KMS-11 (cell line): ENCODE measurements at regions not wholly inside any gene's neighbourhood (a gene's known extent, or its start where the extent isn't known, plus 50 kb on each side); places are given as distances from the start of the nearest gene placed in this dataset.

ENCODE experiments used
- H2AFZ ChIP-seq: fragments of 200-600 bp; sonication (generic); 2 replicates; pipeline ENCODE4 v1.6.1; 2016; ENCODE audit warnings: antibody characterized with exemption, mixed run types, low read depth
- H3K27ac ChIP-seq: fragments of 200-600 bp; sonication (generic); 2 replicates; pipeline ENCODE4 v1.6.1; 2016; ENCODE audit warnings: mild to moderate bottlenecking, mixed run types
- H3K27me3 ChIP-seq: fragments of 200-600 bp; sonication (generic); 2 replicates; pipeline ENCODE4 v1.6.1; 2017; ENCODE audit warnings: mild to moderate bottlenecking, low read depth, mixed run types, moderate library complexity; ENCODE audit not compliant: insufficient read depth
- H3K36me3 ChIP-seq: fragments of 200-600 bp; sonication (generic); 2 replicates; pipeline ENCODE4 v1.6.1; 2017; ENCODE audit warnings: mild to moderate bottlenecking, mixed run types; ENCODE audit not compliant: insufficient read depth
- H3K4me1 ChIP-seq: fragments of 200-600 bp; sonication (generic); 2 replicates; pipeline ENCODE4 v1.6.1; 2016; ENCODE audit warnings: mild to moderate bottlenecking, low read depth, mixed run types; ENCODE audit not compliant: poor library complexity, severe bottlenecking
- H3K4me2 ChIP-seq: fragments of 200-600 bp; sonication (generic); 2 replicates; pipeline ENCODE4 v1.7.0; 2016; ENCODE audit warnings: mild to moderate bottlenecking, mixed run types
- H3K4me3 ChIP-seq: fragments of 200-600 bp; sonication (generic); IDR thresholded peaks from 2 replicates; pipeline ENCODE4 v1.6.1; 2017; ENCODE audit warnings: low read depth, low read length, mixed read lengths; ENCODE audit not compliant: insufficient read depth
- H3K79me2 ChIP-seq: fragments of 200-600 bp; sonication (generic); 2 replicates; pipeline ENCODE4 v1.6.1; 2016; ENCODE audit warnings: low read depth, mixed run types; ENCODE audit not compliant: insufficient read depth
- H3K9ac ChIP-seq: fragments of 200-600 bp; sonication (generic); 2 replicates; pipeline ENCODE4 v1.6.1; 2016; ENCODE audit warnings: mild to moderate bottlenecking, mixed run types
- H4K20me1 ChIP-seq: fragments of 200-600 bp; sonication (generic); 2 replicates; pipeline ENCODE4 v1.6.1; 2016; ENCODE audit warnings: mild to moderate bottlenecking, mixed run types; ENCODE audit not compliant: insufficient read depth
- TF ChIP-seq, protein P1 (sequence below): fragments of 200-600 bp; sonication (generic); conservative IDR thresholded peaks from 2 replicates; pipeline ENCODE4 v1.6.1; 2017; ENCODE audit warnings: low read depth, mild to moderate bottlenecking, antibody characterized with exemption, low read length, moderate library complexity, mixed read lengths

DNA sequence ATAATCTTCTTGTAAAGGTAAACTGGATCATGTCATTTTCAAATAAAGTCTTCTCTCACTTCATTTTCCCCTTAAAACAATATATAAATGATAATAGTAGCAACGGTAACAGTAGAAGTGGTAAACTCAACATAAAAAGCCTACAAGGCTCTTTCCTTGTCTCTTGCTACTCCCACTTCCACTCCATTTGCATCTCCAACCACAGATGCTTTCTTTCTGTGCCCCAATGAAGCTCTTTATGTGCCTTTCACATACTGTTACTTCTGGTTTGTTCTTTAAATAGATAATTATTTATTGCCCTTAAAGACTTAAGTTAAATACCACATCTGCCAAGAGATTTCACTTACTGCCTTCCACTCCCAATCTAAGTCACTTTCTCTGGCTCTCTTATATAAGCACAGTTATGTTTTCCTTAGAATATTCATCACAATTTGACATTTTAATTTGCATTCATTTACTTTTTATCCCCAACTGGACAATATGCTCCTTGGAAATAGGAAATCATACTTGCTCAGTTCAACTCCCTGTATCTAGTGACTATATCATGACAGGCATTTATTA is 149.9 kb downstream of the CRPPA start:
- Histone ChIP-seq H2AFZ (no peak overlapping the region), H3K4me2 (no peak overlapping the region), H4K20me1 (no peaks in the 10 kb centered on the region), H3K9ac (no peak overlapping the region), H3K36me3 (no peaks in the 10 kb centered on the region), H3K4me3 (no peak overlapping the region), H3K27ac (no peak overlapping the region), H3K27me3 (no peaks in the 10 kb centered on the region), H3K79me2 (no peaks in the 10 kb centered on the region), H3K4me1 (no peaks in the 10 kb centered on the region)
- TF ChIP-seq, protein P1, sequence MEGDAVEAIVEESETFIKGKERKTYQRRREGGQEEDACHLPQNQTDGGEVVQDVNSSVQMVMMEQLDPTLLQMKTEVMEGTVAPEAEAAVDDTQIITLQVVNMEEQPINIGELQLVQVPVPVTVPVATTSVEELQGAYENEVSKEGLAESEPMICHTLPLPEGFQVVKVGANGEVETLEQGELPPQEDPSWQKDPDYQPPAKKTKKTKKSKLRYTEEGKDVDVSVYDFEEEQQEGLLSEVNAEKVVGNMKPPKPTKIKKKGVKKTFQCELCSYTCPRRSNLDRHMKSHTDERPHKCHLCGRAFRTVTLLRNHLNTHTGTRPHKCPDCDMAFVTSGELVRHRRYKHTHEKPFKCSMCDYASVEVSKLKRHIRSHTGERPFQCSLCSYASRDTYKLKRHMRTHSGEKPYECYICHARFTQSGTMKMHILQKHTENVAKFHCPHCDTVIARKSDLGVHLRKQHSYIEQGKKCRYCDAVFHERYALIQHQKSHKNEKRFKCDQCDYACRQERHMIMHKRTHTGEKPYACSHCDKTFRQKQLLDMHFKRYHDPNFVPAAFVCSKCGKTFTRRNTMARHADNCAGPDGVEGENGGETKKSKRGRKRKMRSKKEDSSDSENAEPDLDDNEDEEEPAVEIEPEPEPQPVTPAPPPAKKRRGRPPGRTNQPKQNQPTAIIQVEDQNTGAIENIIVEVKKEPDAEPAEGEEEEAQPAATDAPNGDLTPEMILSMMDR, result no peak

GRCh38 chr7:16270844-16271243 is 150.5 kb downstream of the CRPPA start:
- Histone ChIP-seq H3K27ac (no peak overlapping the region), H3K4me2 (no peak overlapping the region), H3K4me1 (no peaks in the 10 kb centered on the region), H3K79me2 (no peaks in the 10 kb centered on the region), H3K9ac (no peak overlapping the region), H2AFZ (no peak overlapping the region), H3K36me3 (no peaks in the 10 kb centered on the region), H3K27me3 (no peaks in the 10 kb centered on the region), H4K20me1 (no peaks in the 10 kb centered on the region), H3K4me3 (no peak overlapping the region)
- TF ChIP-seq, protein P1, result no peak

DNA sequence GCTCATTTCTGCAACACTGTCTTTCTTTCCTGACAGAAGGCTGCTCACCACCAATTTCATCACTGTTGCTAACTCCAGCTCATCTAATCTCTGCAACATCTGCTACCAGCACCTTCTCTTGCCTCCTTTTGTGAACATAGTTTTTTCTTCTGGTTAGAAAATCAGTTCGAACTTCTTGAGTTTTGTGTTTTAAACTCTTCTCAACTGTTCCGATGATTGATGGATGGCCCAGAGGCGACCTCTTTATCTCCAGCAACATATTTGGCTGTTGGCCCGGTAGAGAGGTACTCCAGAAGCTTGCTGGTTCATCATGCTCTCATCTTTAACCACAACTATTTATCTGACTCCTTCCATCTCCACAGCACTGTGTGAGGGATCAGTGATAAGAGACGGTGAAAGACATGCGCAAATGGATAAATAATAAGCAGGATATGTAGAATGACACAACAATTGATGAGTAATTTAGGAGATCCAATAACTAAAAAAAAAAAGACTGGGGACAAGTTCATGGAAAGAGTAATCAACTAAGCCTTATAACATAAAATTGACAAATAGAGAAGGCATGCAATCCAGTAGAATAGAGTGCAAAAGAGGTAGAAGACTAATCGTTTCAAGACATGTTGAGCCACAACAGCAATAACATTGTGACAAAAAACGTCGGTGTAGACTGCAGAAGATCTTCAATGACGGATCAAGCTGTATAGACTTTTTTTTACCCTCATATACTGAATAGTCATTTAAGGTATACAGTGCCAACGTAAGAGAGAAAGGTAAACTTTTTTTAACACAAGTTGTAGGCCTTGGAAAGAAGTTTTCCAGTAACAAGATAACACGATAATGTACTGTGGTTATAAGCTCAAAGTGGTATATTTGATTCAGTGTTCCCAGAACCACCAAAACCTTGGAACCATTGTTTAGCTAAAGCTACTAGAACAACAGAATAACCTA is 152.2 kb downstream of the CRPPA start:
- H3K4me2 ChIP-seq, result no peak overlapping the region
- H3K4me3 ChIP-seq, result no peak overlapping the region
- H3K27ac ChIP-seq, result no peak overlapping the region
- TF ChIP-seq, protein P1, result no peak
- no peaks in the 10 kb centered on the region for H4K20me1 ChIP-seq
- no peaks in the 10 kb centered on the region for H3K27me3 ChIP-seq
- no peaks in the 10 kb centered on the region for H3K79me2 ChIP-seq
- no peak overlapping the region for H3K9ac ChIP-seq
- H2AFZ ChIP-seq, result no peak overlapping the region
- H3K4me1 ChIP-seq, result no peaks in the 10 kb centered on the region
- no peaks in the 10 kb centered on the region for H3K36me3 ChIP-seq

DNA sequence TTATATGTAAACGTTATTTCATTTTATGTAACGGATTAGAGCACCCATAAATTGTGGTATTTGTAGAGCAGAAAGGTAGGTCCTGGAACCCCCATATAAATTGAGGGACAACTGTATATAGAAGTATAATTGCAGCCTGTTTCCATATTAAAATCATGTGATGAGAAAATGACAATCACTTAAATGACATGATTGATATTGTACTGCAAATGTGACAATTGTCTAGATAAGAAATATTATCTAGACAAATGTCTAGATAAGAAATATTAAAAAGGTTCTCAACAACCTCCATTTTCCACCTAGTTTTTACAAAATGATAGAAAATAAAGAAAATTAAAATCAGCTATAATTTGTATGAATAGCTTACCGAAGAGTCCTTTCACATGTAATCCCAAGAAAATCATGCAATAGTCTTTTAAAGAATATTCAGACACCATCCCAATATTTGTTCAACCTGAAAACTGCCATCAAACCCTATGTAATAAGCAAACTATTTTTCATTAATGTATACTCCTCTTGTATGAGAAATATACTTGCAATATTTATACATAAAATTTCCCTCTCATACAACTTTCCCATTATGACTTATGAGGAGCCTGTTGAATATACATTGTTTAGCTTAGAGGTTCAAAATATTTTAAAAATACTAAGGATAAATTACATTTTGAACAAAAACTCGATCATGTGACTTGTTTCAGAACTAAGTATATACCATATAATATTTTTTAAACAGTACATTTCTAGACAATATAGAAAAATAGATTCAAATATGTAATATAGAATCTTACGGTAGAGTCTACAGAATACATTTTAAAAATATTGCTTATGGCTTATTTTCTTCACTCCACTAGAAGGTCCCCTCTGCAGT is 153.2 kb downstream of the CRPPA start:
- no peak overlapping the region for H3K9ac ChIP-seq
- TF ChIP-seq, protein P1, result no peak
- no peaks in the 10 kb centered on the region for H3K27me3 ChIP-seq
- H3K27ac ChIP-seq, result no peak overlapping the region
- H4K20me1 ChIP-seq, result no peaks in the 10 kb centered on the region
- no peak overlapping the region for H2AFZ ChIP-seq
- no peaks in the 10 kb centered on the region for H3K36me3 ChIP-seq
- no peaks in the 10 kb centered on the region for H3K79me2 ChIP-seq
- H3K4me2 ChIP-seq, result no peak overlapping the region
- H3K4me3 ChIP-seq, result no peak overlapping the region
- H3K4me1 ChIP-seq, result no peaks in the 10 kb centered on the region
